DOHH2 (cell line): ENCODE measurements at regions not wholly inside any gene's neighbourhood (a gene's known extent, or its start where the extent isn't known, plus 50 kb on each side); places are given as distances from the start of the nearest gene placed in this dataset.

Source experiments
- CTCF ChIP-seq: fragments of 200-600 bp; sonication (generic); IDR thresholded peaks from one replicate; pipeline ENCODE4 v1.5.1; 2014; ENCODE audit warnings: antibody characterized with exemption, mild to moderate bottlenecking, low read depth, low read length; ENCODE audit not compliant: poor library complexity, severe bottlenecking
- EZH2phosphoT487 ChIP-seq: fragments of 200-600 bp; sonication (generic); IDR thresholded peaks from 2 replicates; pipeline ENCODE4 v1.6.1; 2017; ENCODE audit warnings: borderline replicate concordance, mild to moderate bottlenecking, antibody characterized with exemption, low read length, moderate library complexity, mixed read lengths

DNA sequence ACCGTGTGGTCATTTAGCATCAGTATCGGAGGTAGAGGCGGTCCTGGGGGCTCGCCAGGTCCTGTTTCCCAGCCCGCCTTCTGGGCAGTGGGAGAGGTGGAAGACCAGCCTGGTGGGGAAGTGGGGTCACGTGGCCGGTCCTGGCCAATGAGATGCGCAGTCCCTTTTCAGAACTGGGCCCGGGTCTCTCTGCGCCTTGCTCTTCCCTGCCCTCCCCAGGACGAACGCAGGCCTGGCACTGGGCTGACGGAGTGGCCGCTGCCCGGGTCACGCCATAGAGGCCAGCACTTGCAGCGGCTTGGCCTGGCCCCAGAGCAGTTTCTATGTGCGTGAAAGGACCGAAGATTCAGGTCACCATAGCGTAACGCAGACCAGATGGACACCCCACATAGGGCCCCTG is 97.6 kb downstream of the OLFM1 start:
- TF ChIP-seq CTCF, result no peak
- TF ChIP-seq EZH2phosphoT487, result no peak
